Liver (tissue), 8 donors: ENCODE measurements at regions not wholly inside any gene's neighbourhood (a gene's known extent, or its start where the extent isn't known, plus 50 kb on each side); places are given as distances from the start of the nearest gene placed in this dataset.

ENCODE experiments used
- DNase-seq: peaks from one replicate; pipeline ENCODE4 v3.0.0-alpha.2; 2017; ENCODE audit warnings: low spot score
- H3K27ac ChIP-seq, 2 donors: one replicate each; pipeline ENCODE4 v1.7.0; 2013; ENCODE audit warnings: inconsistent platforms in 2 of 2, low read length in 2 of 2, control low read depth in 1 of 2, low read depth in 1 of 2, mild to moderate bottlenecking in 1 of 2
- H3K27me3 ChIP-seq, 4 donors: one replicate each; pipeline versions ENCODE4 v1.6.1 to v1.7.0; 2013; ENCODE audit warnings: low read length in 3 of 4, inconsistent platforms in 1 of 4, mild to moderate bottlenecking in 1 of 4, moderate library complexity in 1 of 4; ENCODE audit not compliant: control insufficient read depth in 4 of 4, insufficient read depth in 4 of 4
- H3K36me3 ChIP-seq, 4 donors: one replicate each; pipeline versions ENCODE4 v1.6.1 to v1.7.0; 2013; ENCODE audit warnings: low read length in 3 of 4, mild to moderate bottlenecking in 3 of 4, low read depth in 1 of 4, moderate library complexity in 1 of 4; ENCODE audit not compliant: control insufficient read depth in 4 of 4, insufficient read depth in 3 of 4
- H3K4me1 ChIP-seq, 4 donors: one replicate each; pipeline versions ENCODE4 v1.6.1 to v1.7.0; 2013; ENCODE audit warnings: low read length in 3 of 4, mild to moderate bottlenecking in 3 of 4, moderate library complexity in 1 of 4; ENCODE audit not compliant: control insufficient read depth in 4 of 4, insufficient read depth in 4 of 4
- H3K4me3 ChIP-seq, 3 donors: one replicate each; pipeline versions ENCODE4 v1.6.1 to v1.7.0; 2013; ENCODE audit warnings: low read length in 3 of 3, control low read depth in 1 of 3, low read depth in 1 of 3, mild to moderate bottlenecking in 1 of 3
- H3K9ac ChIP-seq, 2 donors: one replicate each; pipeline ENCODE4 v1.7.0; 2013; ENCODE audit warnings: low read length in 2 of 2, mild to moderate bottlenecking in 2 of 2, moderate library complexity in 2 of 2, control low read depth in 1 of 2, low read depth in 1 of 2
- H3K9me3 ChIP-seq, 4 donors: one replicate each; pipeline versions ENCODE4 v1.6.1 to v1.7.0; 2013; ENCODE audit warnings: low read length in 3 of 4; ENCODE audit not compliant: control insufficient read depth in 4 of 4
- EGR1 ChIP-seq, 2 donors: IDR thresholded peaks; 2 replicates each; pipeline ENCODE4 v1.6.1; 2016 to 2018; ENCODE audit warnings: antibody characterized with exemption in 2 of 2, low read depth in 2 of 2
- FOXA1 ChIP-seq: IDR thresholded peaks from 2 replicates; pipeline ENCODE4 v1.6.1; 2016; ENCODE audit warnings: antibody characterized with exemption
- FOXA2 ChIP-seq: IDR thresholded peaks from 2 replicates; pipeline ENCODE4 v1.6.1; 2016; ENCODE audit warnings: antibody characterized with exemption
- GABPA ChIP-seq, 2 donors: IDR thresholded peaks in 1 of 2; conservative IDR thresholded peaks in 1 of 2; 2 replicates each; pipeline ENCODE4 v1.6.1; 2016; ENCODE audit warnings: antibody characterized with exemption in 2 of 2, mild to moderate bottlenecking in 1 of 2, moderate library complexity in 1 of 2
- HNF4A ChIP-seq, 2 donors: conservative IDR thresholded peaks; 2 replicates each; pipeline ENCODE4 v1.6.1; 2016; ENCODE audit warnings: antibody characterized with exemption in 2 of 2, mild to moderate bottlenecking in 2 of 2
- JUND ChIP-seq, 2 donors: IDR thresholded peaks; 2 replicates each; pipeline ENCODE4 v1.6.1; 2016; ENCODE audit warnings: antibody characterized with exemption in 2 of 2
- NR2F2 ChIP-seq: IDR thresholded peaks from 2 replicates; pipeline ENCODE4 v1.6.1; 2016; ENCODE audit warnings: antibody characterized with exemption
- RAD21 ChIP-seq, 2 donors: IDR thresholded peaks; 2 replicates each; pipeline ENCODE4 v1.6.1; 2016; ENCODE audit warnings: antibody characterized with exemption in 2 of 2, mild to moderate bottlenecking in 2 of 2
- REST ChIP-seq: IDR thresholded peaks from 2 replicates; pipeline ENCODE4 v1.6.1; 2016; ENCODE audit warnings: antibody characterized with exemption, mild to moderate bottlenecking
- RXRA ChIP-seq, 2 donors: IDR thresholded peaks; 2 replicates each; pipeline ENCODE4 v1.6.1; 2017 to 2018; ENCODE audit warnings: antibody characterized with exemption in 2 of 2, mild to moderate bottlenecking in 1 of 2
- SP1 ChIP-seq: IDR thresholded peaks from 2 replicates; pipeline ENCODE4 v1.6.1; 2018; ENCODE audit warnings: antibody characterized with exemption, mild to moderate bottlenecking
- TAF1 ChIP-seq: conservative IDR thresholded peaks from 2 replicates; pipeline ENCODE4 v1.6.1; 2016; ENCODE audit warnings: antibody characterized with exemption, mild to moderate bottlenecking
- YY1 ChIP-seq: IDR thresholded peaks from 2 replicates; pipeline ENCODE4 v1.6.1; 2016; ENCODE audit warnings: antibody characterized with exemption, mild to moderate bottlenecking
- WGBS: extraction: QIAGEN DNeasy Blood & Tissue Kit; methylation state at CpG from one replicate; pipeline ENCODE4 v1.1.7; 2013; 5-methylcytosine and 5-hydroxymethylcytosine counted together
- TF ChIP-seq, protein P1 (sequence below): IDR thresholded peaks from 2 replicates; pipeline ENCODE4 v1.6.1; 2016; ENCODE audit warnings: antibody characterized with exemption
- TF ChIP-seq, protein P2 (sequence below): fragments of 150-350 bp; IDR thresholded peaks from 2 replicates; pipeline ENCODE4 v1.5.1; 2017; ENCODE audit warnings: improper control_type of control experiment, low read depth, low read length; ENCODE audit not compliant: missing input control
- TF ChIP-seq, protein P3 (sequence below): IDR thresholded peaks from 2 replicates; pipeline ENCODE4 v1.6.1; 2016; ENCODE audit warnings: antibody characterized with exemption
- donor health status: healthy.
- donor health status: healthy.
- donor health status: healthy.
- donor health status: healthy.
- donor health status: healthy.

DNA sequence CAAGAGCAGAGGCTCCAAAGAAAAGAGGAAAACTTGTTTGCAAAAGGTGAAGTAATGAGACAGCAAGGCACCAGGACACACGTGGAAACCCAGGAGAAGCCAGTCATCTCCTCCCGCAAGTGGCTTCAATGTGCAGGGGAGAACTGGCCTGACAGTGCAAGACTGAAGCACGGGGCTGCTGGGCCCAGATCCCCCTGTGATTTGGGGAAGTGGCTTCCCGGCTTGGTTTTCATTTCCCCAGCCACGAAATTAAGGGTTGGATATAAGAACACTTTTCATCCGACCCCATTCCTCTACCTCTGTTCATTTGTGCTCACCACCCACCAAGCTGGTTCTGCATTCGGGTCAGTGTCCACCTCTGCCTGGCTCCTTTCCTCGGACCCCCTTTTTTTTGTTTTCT lies 306.4 kb downstream of the FGFR2 start:
- H3K4me1 ChIP-seq, result peaks cover 0 to 6% (median 0%) of the 10 kb centered on the region in 4 donors
- H3K27ac ChIP-seq, result no peak overlapping the region
- no peaks in the 10 kb centered on the region for H3K27me3 ChIP-seq
- no peaks in the 10 kb centered on the region for H3K36me3 ChIP-seq
- no peak for DNase-seq
- no peaks in the 10 kb centered on the region for H3K9me3 ChIP-seq
- no peak overlapping the region for H3K9ac ChIP-seq
- H3K4me3 ChIP-seq, result no peak overlapping the region
- 76% methylated on average over 8 of the region's 8 CpGs for WGBS
- TF ChIP-seq GABPA (IDR thresholded peaks at IDR 0.05 in 1 of 2, conservative IDR thresholded peaks at IDR 0.05 in 1 of 2) (no peak), YY1 (no peak)

- no peak for TF ChIP-seq TAF1
- no peak for TF ChIP-seq GABPA (IDR thresholded peaks at IDR 0.05 in 1 of 2, conservative IDR thresholded peaks at IDR 0.05 in 1 of 2)
- TF ChIP-seq, protein P1, sequence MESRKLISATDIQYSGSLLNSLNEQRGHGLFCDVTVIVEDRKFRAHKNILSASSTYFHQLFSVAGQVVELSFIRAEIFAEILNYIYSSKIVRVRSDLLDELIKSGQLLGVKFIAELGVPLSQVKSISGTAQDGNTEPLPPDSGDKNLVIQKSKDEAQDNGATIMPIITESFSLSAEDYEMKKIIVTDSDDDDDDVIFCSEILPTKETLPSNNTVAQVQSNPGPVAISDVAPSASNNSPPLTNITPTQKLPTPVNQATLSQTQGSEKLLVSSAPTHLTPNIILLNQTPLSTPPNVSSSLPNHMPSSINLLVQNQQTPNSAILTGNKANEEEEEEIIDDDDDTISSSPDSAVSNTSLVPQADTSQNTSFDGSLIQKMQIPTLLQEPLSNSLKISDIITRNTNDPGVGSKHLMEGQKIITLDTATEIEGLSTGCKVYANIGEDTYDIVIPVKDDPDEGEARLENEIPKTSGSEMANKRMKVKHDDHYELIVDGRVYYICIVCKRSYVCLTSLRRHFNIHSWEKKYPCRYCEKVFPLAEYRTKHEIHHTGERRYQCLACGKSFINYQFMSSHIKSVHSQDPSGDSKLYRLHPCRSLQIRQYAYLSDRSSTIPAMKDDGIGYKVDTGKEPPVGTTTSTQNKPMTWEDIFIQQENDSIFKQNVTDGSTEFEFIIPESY, result no peak
- no peak for TF ChIP-seq FOXA2
- TF ChIP-seq FOXA1, result no peak
- no peak for TF ChIP-seq JUND (IDR thresholded peaks at IDR 0.05)
- no peak for TF ChIP-seq HNF4A (conservative IDR thresholded peaks at IDR 0.05)
- TF ChIP-seq NR2F2, result no peak
- no peak for TF ChIP-seq SP1
- TF ChIP-seq, protein P2, sequence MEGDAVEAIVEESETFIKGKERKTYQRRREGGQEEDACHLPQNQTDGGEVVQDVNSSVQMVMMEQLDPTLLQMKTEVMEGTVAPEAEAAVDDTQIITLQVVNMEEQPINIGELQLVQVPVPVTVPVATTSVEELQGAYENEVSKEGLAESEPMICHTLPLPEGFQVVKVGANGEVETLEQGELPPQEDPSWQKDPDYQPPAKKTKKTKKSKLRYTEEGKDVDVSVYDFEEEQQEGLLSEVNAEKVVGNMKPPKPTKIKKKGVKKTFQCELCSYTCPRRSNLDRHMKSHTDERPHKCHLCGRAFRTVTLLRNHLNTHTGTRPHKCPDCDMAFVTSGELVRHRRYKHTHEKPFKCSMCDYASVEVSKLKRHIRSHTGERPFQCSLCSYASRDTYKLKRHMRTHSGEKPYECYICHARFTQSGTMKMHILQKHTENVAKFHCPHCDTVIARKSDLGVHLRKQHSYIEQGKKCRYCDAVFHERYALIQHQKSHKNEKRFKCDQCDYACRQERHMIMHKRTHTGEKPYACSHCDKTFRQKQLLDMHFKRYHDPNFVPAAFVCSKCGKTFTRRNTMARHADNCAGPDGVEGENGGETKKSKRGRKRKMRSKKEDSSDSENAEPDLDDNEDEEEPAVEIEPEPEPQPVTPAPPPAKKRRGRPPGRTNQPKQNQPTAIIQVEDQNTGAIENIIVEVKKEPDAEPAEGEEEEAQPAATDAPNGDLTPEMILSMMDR, result no peak
- no peak for TF ChIP-seq EGR1 (IDR thresholded peaks at IDR 0.05; ENCODE audit: low read depth in 2 of 2)
- TF ChIP-seq RXRA (IDR thresholded peaks at IDR 0.05), result no peak
- no peak for TF ChIP-seq REST
- TF ChIP-seq, protein P3, sequence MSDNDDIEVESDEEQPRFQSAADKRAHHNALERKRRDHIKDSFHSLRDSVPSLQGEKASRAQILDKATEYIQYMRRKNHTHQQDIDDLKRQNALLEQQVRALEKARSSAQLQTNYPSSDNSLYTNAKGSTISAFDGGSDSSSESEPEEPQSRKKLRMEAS, result no peak
- no peak for TF ChIP-seq YY1
- no peak for TF ChIP-seq RAD21 (IDR thresholded peaks at IDR 0.05)
- 81% methylated on average over 9 of the region's 9 CpGs for WGBS
- Histone ChIP-seq H3K36me3 (no peaks in the 10 kb centered on the region), H3K4me1 (peaks cover 0 to 6% (median 0%) of the 10 kb centered on the region in 4 donors), H3K27ac (no peak overlapping the region), H3K9me3 (no peaks in the 10 kb centered on the region), H3K9ac (no peak overlapping the region), H3K27me3 (no peaks in the 10 kb centered on the region), H3K4me3 (no peak overlapping the region)
- DNase-seq, result no peak
These were observed 305.9 kb downstream of the FGFR2 start for GRCh38 chr10:121292321-121292720.
